Transverse colon (tissue), 4 donors: ENCODE measurements at regions not wholly inside any gene's neighbourhood (a gene's known extent, or its start where the extent isn't known, plus 50 kb on each side); places are given as distances from the start of the nearest gene placed in this dataset.

Experiments used
- DNase-seq: peaks from one replicate; pipeline ENCODE4 v3.0.0-alpha.2; 2019
- H3K27ac ChIP-seq, 4 donors: fragments of 200-600 bp; sonication (generic); 2 replicates each; pipeline ENCODE4 v1.5.1; 2016 to 2018; ENCODE audit warnings: inconsistent platforms in 4 of 4
- H3K27me3 ChIP-seq: fragments of 200-600 bp; sonication (generic); 2 replicates; pipeline ENCODE4 v1.5.1; 2017; ENCODE audit warnings: inconsistent platforms
- H3K36me3 ChIP-seq, 4 donors: fragments of 200-600 bp; sonication (generic); 2 replicates each; pipeline ENCODE4 v1.5.1; 2017 to 2019; ENCODE audit warnings: inconsistent platforms in 4 of 4
- H3K4me1 ChIP-seq, 4 donors: fragments of 200-600 bp; sonication (generic); 2 replicates each; pipeline ENCODE4 v1.5.1; 2017 to 2020; ENCODE audit warnings: inconsistent platforms in 4 of 4
- H3K4me3 ChIP-seq, 4 donors: fragments of 200-600 bp; sonication (generic); 1 replicate in 1 of 4; 2 replicates in 3 of 4; pipeline versions ENCODE4 v1.5.1 to v1.6.1; 2017 to 2019; ENCODE audit warnings: inconsistent platforms in 4 of 4
- H3K9me3 ChIP-seq, 2 donors: fragments of 200-600 bp; sonication (generic); 2 replicates each; pipeline ENCODE4 v1.5.1; 2017 to 2019; ENCODE audit warnings: inconsistent platforms in 2 of 2
- CTCF ChIP-seq, 5 experiments: fragments of 200-600 bp in 3 of 5; fragments of 450-650 bp in 2 of 5; sonication (generic) in 3 of 5; IDR thresholded peaks; 1 replicate in 2 of 5; 2 replicates in 3 of 5; pipeline ENCODE4 v1.5.1; 2016 to 2017; ENCODE audit warnings: antibody characterized with exemption in 5 of 5, inconsistent platforms in 3 of 5, mild to moderate bottlenecking in 2 of 5, moderate library complexity in 1 of 5
- EP300 ChIP-seq: sonication (generic); formaldehyde crosslinking; IDR thresholded peaks from one replicate; pipeline ENCODE4 v1.6.1; 2017; ENCODE audit warnings: antibody characterized with exemption, low read depth
- POLR2A ChIP-seq: fragments of 450-650 bp; IDR thresholded peaks from one replicate; pipeline ENCODE4 v1.6.1; 2016; ENCODE audit warnings: antibody characterized with exemption, mild to moderate bottlenecking, moderate library complexity
- POLR2AphosphoS5 ChIP-seq, 3 donors: sonication (generic); formaldehyde crosslinking; IDR thresholded peaks; one replicate each; pipeline ENCODE4 v1.6.1; 2016; ENCODE audit warnings: antibody characterized with exemption in 3 of 3
- WGBS, 2 donors: methylation state at CpG; one replicate each; pipeline ENCODE4 v1.1.5; 2018; ENCODE audit warnings: low coverage in 1 of 2; 5-methylcytosine and 5-hydroxymethylcytosine counted together
- in situ Hi-C, 4 donors: fragments of 200-750 bp; cut with MboI; loops; one replicate each; pipeline versions ENCODE4 v1.15.0 to v1.15.1; 2017; ENCODE audit warnings: low sequenced_read_pairs in 3 of 4, low pct_ligation_motif_present in 1 of 4, low pct_unique_long_range_greater_than_20kb in 1 of 4
- intact Hi-C: fragments of 100-400 bp; cut with DNase I; formaldehyde crosslinking; loops from one replicate; pipeline ENCODE4 v1.15.1; 2023; ENCODE audit warnings: low total_unique reads

- no peak overlapping the region for H3K4me3 ChIP-seq
- peaks cover 28 to 64% (median 34%) of the 10 kb centered on the region in 4 donors for H3K4me1 ChIP-seq
- peak; percentile 50 to 64 (median 53) for TF ChIP-seq POLR2AphosphoS5 (IDR thresholded peaks at IDR 0.05)
- TF ChIP-seq POLR2A = no peak
- no peak for TF ChIP-seq EP300
- no peaks in the 10 kb centered on the region for H3K9me3 ChIP-seq
- H3K36me3 ChIP-seq = no peaks in the 10 kb centered on the region
- WGBS, 2 donors = 63% methylated on average over 9 of the region's 9 CpGs; no CpG with 5 or more reads in 1 of the 2 donors
- peak overlapping the region; percentile 69 to 87 (median 78) for H3K27ac ChIP-seq
- in situ Hi-C loops (loop anchor here in 1 of 4 donors (10.0 kb wide), 1 partner anchor 65 kb away; no protein-coding TSS in a partner anchor), intact Hi-C loops (no loop called here)
- peak; percentile 56 for DNase-seq
- H3K27me3 ChIP-seq = no peaks in the 10 kb centered on the region
These were observed 109.0 kb upstream of the IPO9 start for GRCh38 chr1:201719812-201720521.

GRCh38 chr1:201720522-201720844, 108.5 kb upstream of the IPO9 start:
- DNase-seq = no peak
- H3K27ac ChIP-seq = peak overlapping the region; percentile 69 to 87 (median 78)
- no peaks in the 10 kb centered on the region for H3K27me3 ChIP-seq
- intact Hi-C loops = no loop called here
- H3K4me1 ChIP-seq = peaks cover 23 to 59% (median 29%) of the 10 kb centered on the region in 4 donors
- TF ChIP-seq EP300 = no peak
- no peak for TF ChIP-seq POLR2AphosphoS5 (IDR thresholded peaks at IDR 0.05)
- no peak overlapping the region for H3K4me3 ChIP-seq
- H3K36me3 ChIP-seq = no peaks in the 10 kb centered on the region
- 87% methylated on average over 3 of the region's 3 CpGs; no CpG with 5 or more reads in 1 of the 2 donors for WGBS, 2 donors
- in situ Hi-C loops = no loop called here
- H3K9me3 ChIP-seq = no peaks in the 10 kb centered on the region

GRCh38 chr1:201721082-201722049, 107.6 kb upstream of the IPO9 start:
- Histone ChIP-seq H3K4me3 (no peak overlapping the region), H3K27me3 (no peaks in the 10 kb centered on the region), H3K9me3 (no peaks in the 10 kb centered on the region), H3K4me1 (peaks cover 18 to 50% (median 23%) of the 10 kb centered on the region in 4 donors), H3K27ac (peak overlapping the region; percentile 69 to 87 (median 78)), H3K36me3 (no peaks in the 10 kb centered on the region)
- no peak for DNase-seq
- WGBS, 2 donors = 45 to 53% methylated on average over 4 to 13 of the region's 13 CpGs
- in situ Hi-C loops = no loop called here
- TF ChIP-seq CTCF (IDR thresholded peaks at IDR 0.05) (no peak), POLR2A (no peak), EP300 (no peak), POLR2AphosphoS5 (IDR thresholded peaks at IDR 0.05) (peak; percentile 45 to 69 (median 60))
- intact Hi-C loops = no loop called here

GRCh38 chr1:201724039-201724765, 104.8 kb upstream of the IPO9 start:
- no peaks in the 10 kb centered on the region for H3K27me3 ChIP-seq
- WGBS, 2 donors = 40 to 65% methylated on average over 5 to 9 of the region's 9 CpGs
- TF ChIP-seq CTCF (IDR thresholded peaks at IDR 0.05) = no peak
- TF ChIP-seq EP300 = no peak
- no peak for TF ChIP-seq POLR2AphosphoS5 (IDR thresholded peaks at IDR 0.05)
- no peak for TF ChIP-seq POLR2A
- no peaks in the 10 kb centered on the region for H3K36me3 ChIP-seq
- intact Hi-C loops = no loop called here
- H3K9me3 ChIP-seq = no peaks in the 10 kb centered on the region
- in situ Hi-C loops = no loop called here
- DNase-seq = no peak
- H3K4me1 ChIP-seq = peaks cover 12 to 40% (median 25%) of the 10 kb centered on the region in 4 donors
- no peak overlapping the region for H3K4me3 ChIP-seq
- H3K27ac ChIP-seq = peak overlapping the region; percentile 35 to 76 (median 65)
